Liver (tissue), 8 donors: ENCODE measurements at regions not wholly inside any gene's neighbourhood (a gene's known extent, or its start where the extent isn't known, plus 50 kb on each side); places are given as distances from the start of the nearest gene placed in this dataset.
"Not testable (repeated sequence)": the region's sequence is repeated elsewhere in the genome, so short reads cannot be mapped to it uniquely, and the experiment has no call there.

ENCODE experiments used
- DNase-seq: peaks from one replicate; pipeline ENCODE4 v3.0.0-alpha.2; 2017; ENCODE audit warnings: low spot score
- H3K27ac ChIP-seq, 2 donors: one replicate each; pipeline ENCODE4 v1.7.0; 2013; ENCODE audit warnings: inconsistent platforms in 2 of 2, low read length in 2 of 2, control low read depth in 1 of 2, low read depth in 1 of 2, mild to moderate bottlenecking in 1 of 2
- H3K27me3 ChIP-seq, 4 donors: one replicate each; pipeline versions ENCODE4 v1.6.1 to v1.7.0; 2013; ENCODE audit warnings: low read length in 3 of 4, inconsistent platforms in 1 of 4, mild to moderate bottlenecking in 1 of 4, moderate library complexity in 1 of 4; ENCODE audit not compliant: control insufficient read depth in 4 of 4, insufficient read depth in 4 of 4
- H3K36me3 ChIP-seq, 4 donors: one replicate each; pipeline versions ENCODE4 v1.6.1 to v1.7.0; 2013; ENCODE audit warnings: low read length in 3 of 4, mild to moderate bottlenecking in 3 of 4, low read depth in 1 of 4, moderate library complexity in 1 of 4; ENCODE audit not compliant: control insufficient read depth in 4 of 4, insufficient read depth in 3 of 4
- H3K4me1 ChIP-seq, 4 donors: one replicate each; pipeline versions ENCODE4 v1.6.1 to v1.7.0; 2013; ENCODE audit warnings: low read length in 3 of 4, mild to moderate bottlenecking in 3 of 4, moderate library complexity in 1 of 4; ENCODE audit not compliant: control insufficient read depth in 4 of 4, insufficient read depth in 4 of 4
- H3K4me3 ChIP-seq, 3 donors: one replicate each; pipeline versions ENCODE4 v1.6.1 to v1.7.0; 2013; ENCODE audit warnings: low read length in 3 of 3, control low read depth in 1 of 3, low read depth in 1 of 3, mild to moderate bottlenecking in 1 of 3
- H3K9ac ChIP-seq, 2 donors: one replicate each; pipeline ENCODE4 v1.7.0; 2013; ENCODE audit warnings: low read length in 2 of 2, mild to moderate bottlenecking in 2 of 2, moderate library complexity in 2 of 2, control low read depth in 1 of 2, low read depth in 1 of 2
- H3K9me3 ChIP-seq, 4 donors: one replicate each; pipeline versions ENCODE4 v1.6.1 to v1.7.0; 2013; ENCODE audit warnings: low read length in 3 of 4; ENCODE audit not compliant: control insufficient read depth in 4 of 4
- EGR1 ChIP-seq, 2 donors: IDR thresholded peaks; 2 replicates each; pipeline ENCODE4 v1.6.1; 2016 to 2018; ENCODE audit warnings: antibody characterized with exemption in 2 of 2, low read depth in 2 of 2
- GABPA ChIP-seq, 2 donors: IDR thresholded peaks in 1 of 2; conservative IDR thresholded peaks in 1 of 2; 2 replicates each; pipeline ENCODE4 v1.6.1; 2016; ENCODE audit warnings: antibody characterized with exemption in 2 of 2, mild to moderate bottlenecking in 1 of 2, moderate library complexity in 1 of 2
- HNF4A ChIP-seq, 2 donors: conservative IDR thresholded peaks; 2 replicates each; pipeline ENCODE4 v1.6.1; 2016; ENCODE audit warnings: antibody characterized with exemption in 2 of 2, mild to moderate bottlenecking in 2 of 2
- HNF4G ChIP-seq: IDR thresholded peaks from 2 replicates; pipeline ENCODE4 v1.6.1; 2016; ENCODE audit warnings: antibody characterized with exemption
- JUND ChIP-seq, 2 donors: IDR thresholded peaks; 2 replicates each; pipeline ENCODE4 v1.6.1; 2016; ENCODE audit warnings: antibody characterized with exemption in 2 of 2
- NR2F2 ChIP-seq: IDR thresholded peaks from 2 replicates; pipeline ENCODE4 v1.6.1; 2016; ENCODE audit warnings: antibody characterized with exemption
- RAD21 ChIP-seq, 2 donors: IDR thresholded peaks; 2 replicates each; pipeline ENCODE4 v1.6.1; 2016; ENCODE audit warnings: antibody characterized with exemption in 2 of 2, mild to moderate bottlenecking in 2 of 2
- RXRA ChIP-seq, 2 donors: IDR thresholded peaks; 2 replicates each; pipeline ENCODE4 v1.6.1; 2017 to 2018; ENCODE audit warnings: antibody characterized with exemption in 2 of 2, mild to moderate bottlenecking in 1 of 2
- SP1 ChIP-seq: IDR thresholded peaks from 2 replicates; pipeline ENCODE4 v1.6.1; 2018; ENCODE audit warnings: antibody characterized with exemption, mild to moderate bottlenecking
- TAF1 ChIP-seq: conservative IDR thresholded peaks from 2 replicates; pipeline ENCODE4 v1.6.1; 2016; ENCODE audit warnings: antibody characterized with exemption, mild to moderate bottlenecking
- YY1 ChIP-seq: IDR thresholded peaks from 2 replicates; pipeline ENCODE4 v1.6.1; 2016; ENCODE audit warnings: antibody characterized with exemption, mild to moderate bottlenecking
- WGBS: extraction: QIAGEN DNeasy Blood & Tissue Kit; methylation state at CpG from one replicate; pipeline ENCODE4 v1.1.7; 2013; 5-methylcytosine and 5-hydroxymethylcytosine counted together
- TF ChIP-seq, protein P1 (sequence below): IDR thresholded peaks from 2 replicates; pipeline ENCODE4 v1.6.1; 2016; ENCODE audit warnings: antibody characterized with exemption
- TF ChIP-seq, protein P2 (sequence below): fragments of 150-350 bp; IDR thresholded peaks from 2 replicates; pipeline ENCODE4 v1.5.1; 2017; ENCODE audit warnings: improper control_type of control experiment, low read depth, low read length; ENCODE audit not compliant: missing input control
- TF ChIP-seq, protein P3 (sequence below): IDR thresholded peaks from 2 replicates; pipeline ENCODE4 v1.6.1; 2016; ENCODE audit warnings: antibody characterized with exemption, mild to moderate bottlenecking
- TF ChIP-seq, protein P4 (sequence below): IDR thresholded peaks from 2 replicates; pipeline ENCODE4 v1.6.1; 2016; ENCODE audit warnings: antibody characterized with exemption
- donor health status: healthy.
- donor health status: healthy.
- donor health status: healthy.
- donor health status: healthy.
- donor health status: healthy.

DNA sequence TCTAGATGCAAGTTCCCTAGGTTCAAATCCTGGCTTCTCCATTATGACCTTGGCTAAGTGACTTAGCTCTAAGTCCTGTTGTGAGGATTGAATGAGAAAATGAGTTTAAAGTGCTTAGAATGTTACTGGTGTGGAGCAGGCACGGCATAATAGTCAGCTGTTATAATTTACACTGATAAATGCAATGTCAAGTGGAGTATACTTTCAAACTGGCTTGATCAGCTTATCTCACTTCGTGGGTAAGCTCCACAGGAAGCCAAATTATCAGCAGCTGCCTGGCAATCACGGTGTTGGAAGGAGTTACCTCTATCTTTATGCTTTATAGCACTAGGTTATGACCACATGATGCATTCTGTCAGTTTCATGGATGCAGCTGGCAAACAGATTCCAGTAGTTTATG, 272.8 kb downstream of the OLFM4 start:
- TF ChIP-seq RXRA (IDR thresholded peaks at IDR 0.05) (no peak), HNF4G (no peak), EGR1 (IDR thresholded peaks at IDR 0.05; ENCODE audit: low read depth in 2 of 2) (no peak), GABPA (IDR thresholded peaks at IDR 0.05 in 1 of 2, conservative IDR thresholded peaks at IDR 0.05 in 1 of 2) (no peak), YY1 (no peak), SP1 (no peak), HNF4A (conservative IDR thresholded peaks at IDR 0.05) (no peak)
- TF ChIP-seq, protein P1, sequence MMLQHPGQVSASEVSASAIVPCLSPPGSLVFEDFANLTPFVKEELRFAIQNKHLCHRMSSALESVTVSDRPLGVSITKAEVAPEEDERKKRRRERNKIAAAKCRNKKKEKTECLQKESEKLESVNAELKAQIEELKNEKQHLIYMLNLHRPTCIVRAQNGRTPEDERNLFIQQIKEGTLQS: no peak
- TF ChIP-seq, protein P2, sequence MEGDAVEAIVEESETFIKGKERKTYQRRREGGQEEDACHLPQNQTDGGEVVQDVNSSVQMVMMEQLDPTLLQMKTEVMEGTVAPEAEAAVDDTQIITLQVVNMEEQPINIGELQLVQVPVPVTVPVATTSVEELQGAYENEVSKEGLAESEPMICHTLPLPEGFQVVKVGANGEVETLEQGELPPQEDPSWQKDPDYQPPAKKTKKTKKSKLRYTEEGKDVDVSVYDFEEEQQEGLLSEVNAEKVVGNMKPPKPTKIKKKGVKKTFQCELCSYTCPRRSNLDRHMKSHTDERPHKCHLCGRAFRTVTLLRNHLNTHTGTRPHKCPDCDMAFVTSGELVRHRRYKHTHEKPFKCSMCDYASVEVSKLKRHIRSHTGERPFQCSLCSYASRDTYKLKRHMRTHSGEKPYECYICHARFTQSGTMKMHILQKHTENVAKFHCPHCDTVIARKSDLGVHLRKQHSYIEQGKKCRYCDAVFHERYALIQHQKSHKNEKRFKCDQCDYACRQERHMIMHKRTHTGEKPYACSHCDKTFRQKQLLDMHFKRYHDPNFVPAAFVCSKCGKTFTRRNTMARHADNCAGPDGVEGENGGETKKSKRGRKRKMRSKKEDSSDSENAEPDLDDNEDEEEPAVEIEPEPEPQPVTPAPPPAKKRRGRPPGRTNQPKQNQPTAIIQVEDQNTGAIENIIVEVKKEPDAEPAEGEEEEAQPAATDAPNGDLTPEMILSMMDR: no peak
- TF ChIP-seq, protein P3, sequence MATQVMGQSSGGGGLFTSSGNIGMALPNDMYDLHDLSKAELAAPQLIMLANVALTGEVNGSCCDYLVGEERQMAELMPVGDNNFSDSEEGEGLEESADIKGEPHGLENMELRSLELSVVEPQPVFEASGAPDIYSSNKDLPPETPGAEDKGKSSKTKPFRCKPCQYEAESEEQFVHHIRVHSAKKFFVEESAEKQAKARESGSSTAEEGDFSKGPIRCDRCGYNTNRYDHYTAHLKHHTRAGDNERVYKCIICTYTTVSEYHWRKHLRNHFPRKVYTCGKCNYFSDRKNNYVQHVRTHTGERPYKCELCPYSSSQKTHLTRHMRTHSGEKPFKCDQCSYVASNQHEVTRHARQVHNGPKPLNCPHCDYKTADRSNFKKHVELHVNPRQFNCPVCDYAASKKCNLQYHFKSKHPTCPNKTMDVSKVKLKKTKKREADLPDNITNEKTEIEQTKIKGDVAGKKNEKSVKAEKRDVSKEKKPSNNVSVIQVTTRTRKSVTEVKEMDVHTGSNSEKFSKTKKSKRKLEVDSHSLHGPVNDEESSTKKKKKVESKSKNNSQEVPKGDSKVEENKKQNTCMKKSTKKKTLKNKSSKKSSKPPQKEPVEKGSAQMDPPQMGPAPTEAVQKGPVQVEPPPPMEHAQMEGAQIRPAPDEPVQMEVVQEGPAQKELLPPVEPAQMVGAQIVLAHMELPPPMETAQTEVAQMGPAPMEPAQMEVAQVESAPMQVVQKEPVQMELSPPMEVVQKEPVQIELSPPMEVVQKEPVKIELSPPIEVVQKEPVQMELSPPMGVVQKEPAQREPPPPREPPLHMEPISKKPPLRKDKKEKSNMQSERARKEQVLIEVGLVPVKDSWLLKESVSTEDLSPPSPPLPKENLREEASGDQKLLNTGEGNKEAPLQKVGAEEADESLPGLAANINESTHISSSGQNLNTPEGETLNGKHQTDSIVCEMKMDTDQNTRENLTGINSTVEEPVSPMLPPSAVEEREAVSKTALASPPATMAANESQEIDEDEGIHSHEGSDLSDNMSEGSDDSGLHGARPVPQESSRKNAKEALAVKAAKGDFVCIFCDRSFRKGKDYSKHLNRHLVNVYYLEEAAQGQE: no peak
- Histone ChIP-seq H3K9ac (no peak overlapping the region), H3K9me3 (no peaks in the 10 kb centered on the region), H3K36me3 (no peaks in the 10 kb centered on the region), H3K27ac (no peak overlapping the region), H3K4me1 (peaks cover 0 to 2% (median 0%) of the 10 kb centered on the region in 4 donors), H3K4me3 (no peak overlapping the region), H3K27me3 (no peaks in the 10 kb centered on the region)
- DNase-seq: no peak
- WGBS: 13% methylated on average over 3 of the region's 3 CpGs

DNA sequence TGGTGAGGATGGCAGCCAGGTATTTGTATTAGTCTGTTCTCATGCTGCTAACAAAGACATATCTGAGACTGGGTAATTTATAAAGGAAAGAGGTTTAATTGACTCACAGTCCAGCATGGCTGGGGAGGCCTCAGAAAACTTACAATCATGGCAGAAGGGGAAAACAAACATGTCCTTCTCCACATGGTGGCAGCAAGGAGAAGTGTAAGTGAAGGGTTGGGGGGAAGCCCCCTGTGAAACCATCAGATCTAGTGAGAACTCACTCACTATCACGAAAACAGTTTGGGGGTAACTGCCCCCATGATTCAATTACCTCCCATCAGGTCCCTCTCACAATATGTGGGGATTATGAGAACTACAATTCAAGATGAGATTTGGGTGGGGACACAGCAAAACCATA, 276.8 kb downstream of the OLFM4 start:
- not testable (repeated sequence) for H3K9ac ChIP-seq, H3K4me1 ChIP-seq, DNase-seq, H3K9me3 ChIP-seq, H3K27me3 ChIP-seq, H3K27ac ChIP-seq, H3K36me3 ChIP-seq, H3K4me3 ChIP-seq
- WGBS: 76% methylated on average over 1 of the region's 1 CpG

DNA sequence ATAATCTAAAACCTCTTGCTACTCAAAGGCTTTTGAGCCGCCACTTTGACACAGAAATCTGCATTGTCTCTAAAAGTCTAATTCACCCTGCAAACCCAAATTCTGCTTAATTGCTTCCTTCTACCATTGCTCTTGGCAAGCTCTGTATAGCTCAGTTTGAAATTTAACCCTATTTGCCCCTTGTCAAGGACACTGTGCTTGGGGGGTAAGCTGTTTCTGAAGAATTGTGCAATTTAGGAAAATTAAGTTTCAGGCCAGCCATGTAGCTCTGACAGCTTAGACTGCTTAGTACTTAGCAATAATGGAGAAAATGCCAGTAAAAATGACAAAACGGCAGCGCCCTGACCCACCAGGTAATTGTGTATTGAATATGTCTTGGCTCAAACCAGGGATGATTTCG, 282.2 kb downstream of the OLFM4 start:
- Histone ChIP-seq H3K36me3 (no peaks in the 10 kb centered on the region), H3K27ac (no peak overlapping the region), H3K27me3 (peaks cover 0 to 2% (median 0%) of the 10 kb centered on the region in 4 donors), H3K4me3 (no peak overlapping the region), H3K4me1 (no peaks in the 10 kb centered on the region), H3K9ac (no peak overlapping the region), H3K9me3 (no peaks in the 10 kb centered on the region)
- DNase-seq: no peak
- WGBS: 71% methylated on average over 4 of the region's 4 CpGs
- TF ChIP-seq EGR1 (IDR thresholded peaks at IDR 0.05; ENCODE audit: low read depth in 2 of 2) (no peak), YY1 (no peak), RAD21 (IDR thresholded peaks at IDR 0.05) (no peak), HNF4G (no peak), TAF1 (no peak), RXRA (IDR thresholded peaks at IDR 0.05) (no peak), JUND (IDR thresholded peaks at IDR 0.05) (no peak), SP1 (no peak), NR2F2 (no peak)
- TF ChIP-seq, protein P1: no peak
- TF ChIP-seq, protein P3: no peak
- TF ChIP-seq, protein P4, sequence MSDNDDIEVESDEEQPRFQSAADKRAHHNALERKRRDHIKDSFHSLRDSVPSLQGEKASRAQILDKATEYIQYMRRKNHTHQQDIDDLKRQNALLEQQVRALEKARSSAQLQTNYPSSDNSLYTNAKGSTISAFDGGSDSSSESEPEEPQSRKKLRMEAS: no peak
- TF ChIP-seq, protein P2: no peak
